Neural cell (in vitro differentiated cells): ENCODE measurements at regions not wholly inside any gene's neighbourhood (a gene's known extent, or its start where the extent isn't known, plus 50 kb on each side); places are given as distances from the start of the nearest gene placed in this dataset.

Experiments used
- CTCF ChIP-seq: fragments of 450-650 bp; IDR thresholded peaks from 2 replicates; pipeline ENCODE4 v1.5.1; 2014; ENCODE audit warnings: antibody characterized with exemption, mild to moderate bottlenecking, moderate library complexity; ENCODE audit not compliant: poor library complexity, severe bottlenecking
- EZH2 ChIP-seq: fragments of 200-600, 300-800 bp; shearing (Covaris generic), sonication (generic); IDR thresholded peaks from 2 replicates; pipeline ENCODE4 v1.6.1; 2014; ENCODE audit warnings: antibody characterized with exemption, low read length, borderline replicate concordance, mild to moderate bottlenecking; ENCODE audit not compliant: insufficient read depth, poor library complexity, severe bottlenecking
- MXI1 ChIP-seq: fragments of 450-650 bp; conservative IDR thresholded peaks from 2 replicates; pipeline ENCODE4 v1.6.1; 2014; ENCODE audit warnings: antibody characterized with exemption, mild to moderate bottlenecking; ENCODE audit not compliant: poor library complexity, severe bottlenecking
- POLR2AphosphoS5 ChIP-seq: IDR thresholded peaks from 2 replicates; pipeline ENCODE4 v1.6.1; 2012
- RAD21 ChIP-seq: fragments of 450-650 bp; conservative IDR thresholded peaks from 2 replicates; pipeline ENCODE4 v1.6.1; 2014; ENCODE audit warnings: antibody characterized with exemption, mild to moderate bottlenecking, moderate library complexity
- TAF1 ChIP-seq: IDR thresholded peaks from 2 replicates; pipeline ENCODE4 v1.6.1; 2012; ENCODE audit warnings: low read depth

DNA sequence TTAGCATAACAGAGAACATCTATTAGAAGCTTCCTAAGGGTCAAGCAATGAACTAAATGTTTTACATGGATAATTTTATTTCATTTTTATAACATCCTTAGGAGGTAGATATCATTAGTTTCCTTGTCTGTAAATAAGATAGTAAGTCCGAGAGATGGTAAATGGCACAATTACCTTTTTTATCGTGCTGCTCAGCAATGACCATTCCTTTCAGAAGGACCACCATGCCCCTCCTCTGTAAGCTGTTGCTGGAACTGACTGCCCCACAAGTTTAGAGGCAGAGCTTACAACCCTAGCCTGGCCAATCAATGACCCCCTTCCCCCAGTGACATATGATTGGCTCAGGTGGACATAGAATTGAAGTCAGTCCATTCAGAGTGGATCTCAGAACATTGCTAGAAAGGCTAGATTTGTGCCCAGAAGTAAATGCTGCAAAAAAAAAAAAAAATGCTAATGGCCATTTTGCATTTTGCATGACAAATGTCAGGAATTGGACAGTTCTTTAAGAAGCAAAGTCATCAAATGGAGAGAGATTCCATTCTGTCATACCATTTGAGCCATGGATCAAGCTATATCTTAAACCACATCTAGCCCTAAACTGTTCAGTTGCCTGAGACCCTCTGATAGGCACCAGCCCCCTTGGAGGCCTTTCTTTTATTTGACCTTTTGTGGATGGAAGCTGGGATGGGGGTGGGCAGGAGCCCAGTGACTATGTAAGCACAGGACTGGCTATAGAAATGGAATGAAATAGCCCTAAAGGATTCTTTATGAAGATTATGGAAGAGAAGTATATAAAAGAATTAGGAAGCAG is 668.3 kb downstream of the UQCRFS1 start:
- TF ChIP-seq CTCF: no peak
- TF ChIP-seq EZH2: no peak
- TF ChIP-seq TAF1: no peak
- no peak for TF ChIP-seq MXI1
- no peak for TF ChIP-seq RAD21
- no peak for TF ChIP-seq POLR2AphosphoS5
